OCI-LY3 (cell line): ENCODE measurements at regions not wholly inside any gene's neighbourhood (a gene's known extent, or its start where the extent isn't known, plus 50 kb on each side); places are given as distances from the start of the nearest gene placed in this dataset.
"Not testable (repeated sequence)": the region's sequence is repeated elsewhere in the genome, so short reads cannot be mapped to it uniquely, and the experiment has no call there.

Source experiments
- H2AFZ ChIP-seq: fragments of 200-600, 300-600 bp; shearing (Covaris generic); 2 replicates; pipeline ENCODE4 v1.6.0; 2014; ENCODE audit warnings: antibody characterized with exemption, low read depth, low read length
- H3K27ac ChIP-seq: fragments of 200-600, 300-600 bp; sonication (generic); 2 replicates; pipeline ENCODE4 v1.5.1; 2014; ENCODE audit warnings: mild to moderate bottlenecking, low read length, moderate library complexity, mixed read lengths
- H3K27me3 ChIP-seq: fragments of 200-600, 300-600 bp; sonication (generic); 2 replicates; pipeline ENCODE4 v1.6.1; 2014; ENCODE audit warnings: low read depth, low read length, mixed read lengths
- H3K36me3 ChIP-seq: fragments of 200-600, 300-600 bp; sonication (generic); replicated peaks from 2 replicates; pipeline ENCODE3; 2014; ENCODE audit warnings: low read depth, low read length, mixed read lengths
- H3K4me1 ChIP-seq: fragments of 300-600, 200-600 bp; sonication (generic); 2 replicates; pipeline ENCODE4 v1.6.1; 2014; ENCODE audit warnings: low read length, mixed read lengths
- H3K4me2 ChIP-seq: fragments of 200-600, 300-600 bp; sonication (generic); 2 replicates; pipeline ENCODE4 v1.6.1; 2014; ENCODE audit warnings: low read length, mixed read lengths
- H3K4me3 ChIP-seq: fragments of 300-600, 200-600 bp; sonication (generic); 2 replicates; pipeline ENCODE4 v1.5.1; 2014; ENCODE audit warnings: antibody characterized with exemption, mild to moderate bottlenecking, low read length, moderate library complexity
- H3K79me2 ChIP-seq: fragments of 300-600, 200-600 bp; shearing (Covaris generic); 2 replicates; pipeline ENCODE4 v1.6.1; 2014; ENCODE audit warnings: mild to moderate bottlenecking, low read length, mixed read lengths
- H3K9ac ChIP-seq: fragments of 300-600, 200-600 bp; shearing (Covaris generic); 2 replicates; pipeline ENCODE4 v1.6.0; 2014; ENCODE audit warnings: mild to moderate bottlenecking, low read length, moderate library complexity
- H3K9me3 ChIP-seq: fragments of 200-600, 300-600 bp; shearing (Covaris generic); 2 replicates; pipeline ENCODE4 v1.6.1; 2014; ENCODE audit warnings: low read length, mixed read lengths; ENCODE audit not compliant: insufficient read depth
- H4K20me1 ChIP-seq: fragments of 200-600, 300-600 bp; sonication (generic); 2 replicates; pipeline ENCODE4 v1.6.1; 2016; ENCODE audit warnings: low read length, mixed read lengths; ENCODE audit not compliant: insufficient read depth
- EZH2phosphoT487 ChIP-seq: fragments of 200-600 bp; shearing (Covaris generic); IDR thresholded peaks from 2 replicates; pipeline ENCODE4 v1.6.1; 2018; ENCODE audit warnings: antibody characterized with exemption, mixed run types, low read depth
- TF ChIP-seq, protein P1 (sequence below): fragments of 200-600, 300-600 bp; sonication (generic); IDR thresholded peaks from 2 replicates; pipeline ENCODE4 v1.5.1; 2014; ENCODE audit warnings: antibody characterized with exemption, low read length, low read depth

DNA sequence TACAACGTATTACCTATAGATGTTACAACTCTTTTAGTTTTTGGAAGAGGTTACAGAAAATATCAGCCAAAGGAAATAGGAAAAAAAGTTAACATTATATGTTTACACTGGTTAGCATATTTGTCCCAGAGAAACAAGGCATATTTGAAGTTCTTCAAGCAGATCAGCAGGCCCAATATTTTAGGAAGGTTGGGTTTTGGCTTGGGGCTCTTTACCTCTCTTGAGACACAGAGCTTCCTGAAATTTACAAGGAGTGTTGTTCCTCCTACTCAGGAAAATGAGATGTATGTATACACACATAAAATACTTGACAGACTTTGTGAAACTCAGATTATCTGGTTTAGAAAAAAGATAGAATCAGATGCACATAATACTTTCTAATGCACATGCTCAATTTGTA is 323.6 kb downstream of the HGF start:
- no peaks in the 10 kb centered on the region for H3K9me3 ChIP-seq
- H3K27ac ChIP-seq, result no peak overlapping the region
- H3K27me3 ChIP-seq, result no peaks in the 10 kb centered on the region
- no peak overlapping the region for H3K4me3 ChIP-seq
- H3K79me2 ChIP-seq, result no peaks in the 10 kb centered on the region
- no peak overlapping the region for H3K9ac ChIP-seq
- no peaks in the 10 kb centered on the region for H4K20me1 ChIP-seq
- no peak overlapping the region for H3K4me2 ChIP-seq
- no peaks in the 10 kb centered on the region for H3K36me3 ChIP-seq
- no peaks in the 10 kb centered on the region for H3K4me1 ChIP-seq
- H2AFZ ChIP-seq, result no peak overlapping the region
- TF ChIP-seq, protein P1, sequence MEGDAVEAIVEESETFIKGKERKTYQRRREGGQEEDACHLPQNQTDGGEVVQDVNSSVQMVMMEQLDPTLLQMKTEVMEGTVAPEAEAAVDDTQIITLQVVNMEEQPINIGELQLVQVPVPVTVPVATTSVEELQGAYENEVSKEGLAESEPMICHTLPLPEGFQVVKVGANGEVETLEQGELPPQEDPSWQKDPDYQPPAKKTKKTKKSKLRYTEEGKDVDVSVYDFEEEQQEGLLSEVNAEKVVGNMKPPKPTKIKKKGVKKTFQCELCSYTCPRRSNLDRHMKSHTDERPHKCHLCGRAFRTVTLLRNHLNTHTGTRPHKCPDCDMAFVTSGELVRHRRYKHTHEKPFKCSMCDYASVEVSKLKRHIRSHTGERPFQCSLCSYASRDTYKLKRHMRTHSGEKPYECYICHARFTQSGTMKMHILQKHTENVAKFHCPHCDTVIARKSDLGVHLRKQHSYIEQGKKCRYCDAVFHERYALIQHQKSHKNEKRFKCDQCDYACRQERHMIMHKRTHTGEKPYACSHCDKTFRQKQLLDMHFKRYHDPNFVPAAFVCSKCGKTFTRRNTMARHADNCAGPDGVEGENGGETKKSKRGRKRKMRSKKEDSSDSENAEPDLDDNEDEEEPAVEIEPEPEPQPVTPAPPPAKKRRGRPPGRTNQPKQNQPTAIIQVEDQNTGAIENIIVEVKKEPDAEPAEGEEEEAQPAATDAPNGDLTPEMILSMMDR, result no peak
- TF ChIP-seq EZH2phosphoT487, result no peak

DNA sequence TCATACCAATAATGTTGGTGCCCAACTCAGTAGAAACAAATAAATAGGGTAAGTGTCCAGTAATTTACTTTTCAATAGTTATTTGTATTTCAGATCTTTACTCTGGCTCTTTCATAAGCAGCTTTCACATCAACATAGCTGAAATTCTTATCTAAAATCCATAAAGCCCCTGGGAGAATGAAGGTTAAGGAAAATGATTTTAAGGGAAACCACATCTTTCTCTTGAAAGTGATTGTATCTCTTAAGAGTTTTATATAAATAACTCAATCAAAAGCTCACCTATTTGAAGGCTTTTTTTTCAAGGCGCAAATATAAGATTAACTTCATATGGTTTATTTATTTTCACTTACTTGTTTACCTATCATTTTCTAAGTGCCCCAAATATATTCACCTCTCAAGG is 324.4 kb downstream of the HGF start:
- no peaks in the 10 kb centered on the region for H3K79me2 ChIP-seq
- no peaks in the 10 kb centered on the region for H3K4me1 ChIP-seq
- H3K27ac ChIP-seq, result no peak overlapping the region
- no peak overlapping the region for H2AFZ ChIP-seq
- H4K20me1 ChIP-seq, result no peaks in the 10 kb centered on the region
- no peak overlapping the region for H3K4me3 ChIP-seq
- no peak for TF ChIP-seq EZH2phosphoT487
- TF ChIP-seq, protein P1, result no peak
- no peak overlapping the region for H3K4me2 ChIP-seq
- no peaks in the 10 kb centered on the region for H3K27me3 ChIP-seq
- no peak overlapping the region for H3K9ac ChIP-seq
- H3K9me3 ChIP-seq, result no peaks in the 10 kb centered on the region
- no peaks in the 10 kb centered on the region for H3K36me3 ChIP-seq

- no peak overlapping the region for H3K4me3 ChIP-seq
These were observed 328.1 kb downstream of the HGF start for GRCh38 chr7:81441750-81442149.

DNA sequence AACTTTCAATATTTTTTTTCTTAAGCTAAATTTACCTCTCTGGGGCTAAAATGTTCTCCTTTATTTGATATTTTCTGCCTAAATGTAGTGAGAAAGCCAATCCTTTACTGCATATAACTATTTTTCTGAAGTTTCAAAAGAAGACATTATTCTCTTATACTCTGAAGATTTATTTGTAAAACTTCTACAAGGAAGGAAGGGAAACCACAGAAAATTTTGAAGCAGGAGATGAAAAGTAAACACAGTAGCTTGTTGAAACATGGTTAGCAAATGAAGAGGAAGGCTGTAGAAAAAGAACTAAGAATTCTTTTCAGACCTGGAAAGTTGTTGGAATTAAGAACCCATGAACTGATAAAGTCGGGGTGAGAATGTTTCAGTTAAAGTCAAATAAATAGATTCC is 330.3 kb downstream of the HGF start:
- Histone ChIP-seq H3K4me2 (no peak overlapping the region), H3K4me3 (no peak overlapping the region), H2AFZ (no peak overlapping the region), H3K27ac (no peak overlapping the region), H3K9me3 (no peaks in the 10 kb centered on the region), H3K27me3 (no peaks in the 10 kb centered on the region), H4K20me1 (no peaks in the 10 kb centered on the region), H3K36me3 (no peaks in the 10 kb centered on the region), H3K9ac (no peak overlapping the region), H3K4me1 (no peaks in the 10 kb centered on the region), H3K79me2 (no peaks in the 10 kb centered on the region)
- TF ChIP-seq, protein P1, result no peak
- no peak for TF ChIP-seq EZH2phosphoT487

More at GRCh38 chr7:81441750-81442149, 328.1 kb downstream of the HGF start:
- Histone ChIP-seq H3K36me3 (no peaks in the 10 kb centered on the region), H3K9ac (no peak overlapping the region), H3K27ac (no peak overlapping the region), H2AFZ (no peak overlapping the region), H3K9me3 (no peaks in the 10 kb centered on the region), H4K20me1 (no peaks in the 10 kb centered on the region), H3K79me2 (no peaks in the 10 kb centered on the region), H3K27me3 (no peaks in the 10 kb centered on the region), H3K4me1 (no peaks in the 10 kb centered on the region), H3K4me2 (no peak overlapping the region)
- TF ChIP-seq EZH2phosphoT487, result no peak
- TF ChIP-seq, protein P1, result no peak

DNA sequence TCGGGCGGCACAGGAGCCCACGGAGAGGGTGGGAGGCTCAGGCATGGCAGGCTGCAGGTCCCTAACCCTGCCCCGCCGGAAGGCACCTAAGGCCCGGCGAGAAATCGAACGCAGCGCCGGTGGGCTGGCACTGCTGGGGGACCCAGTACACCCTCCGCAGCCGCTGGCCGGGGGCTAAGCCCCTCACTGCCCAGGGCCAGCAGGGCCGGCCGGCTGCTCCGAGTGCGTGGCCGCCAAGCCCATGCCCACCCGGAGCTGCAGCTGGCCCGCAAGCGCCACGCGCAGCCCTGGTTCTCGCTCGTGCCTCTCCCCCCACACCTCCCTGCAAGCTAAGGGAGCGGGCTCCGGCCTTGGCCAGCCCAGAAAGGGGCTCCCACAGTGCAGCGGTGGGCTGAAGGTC is 332.7 kb downstream of the HGF start:
- not testable (repeated sequence) for H3K79me2 ChIP-seq, H3K4me1 ChIP-seq, H3K9ac ChIP-seq

More for the DNA sequence above, 332.7 kb downstream of the HGF start:
- not testable (repeated sequence) for H3K9me3 ChIP-seq, H3K4me2 ChIP-seq, H4K20me1 ChIP-seq, H3K4me3 ChIP-seq, H2AFZ ChIP-seq, H3K27ac ChIP-seq, H3K27me3 ChIP-seq, H3K36me3 ChIP-seq
